ENCODE measurements at regions not wholly inside any gene's neighbourhood (a gene's known extent, or its start where the extent isn't known, plus 50 kb on each side); places are given as distances from the start of the nearest gene placed in this dataset.
"Not testable (repeated sequence)": the region's sequence is repeated elsewhere in the genome, so short reads cannot be mapped to it uniquely, and the experiment has no call there.

GRCh38 chr1:194407238-194407637 lies 1220.8 kb upstream of the B3GALT2 start:
- DNase-seq (ENCODE audit: low spot score): not testable (repeated sequence)

GRCh38 chr1:194394676-194395075 lies 1208.3 kb upstream of the B3GALT2 start:
- DNase-seq (ENCODE audit: low spot score): no peak
- no peak for ATAC-seq

More at GRCh38 chr1:194407238-194407637, 1220.8 kb upstream of the B3GALT2 start:
- ATAC-seq: not testable (repeated sequence)

- DNase-seq (ENCODE audit: low spot score): no peak
- no peak for ATAC-seq
These were observed 1201.1 kb upstream of the B3GALT2 start for GRCh38 chr1:194387531-194387930.

- DNase-seq (ENCODE audit: low spot score) (no peak), ATAC-seq (no peak)
These were observed 1192.1 kb upstream of the B3GALT2 start for GRCh38 chr1:194378517-194378916.

- no peak for DNase-seq (ENCODE audit: low spot score)
- no peak for ATAC-seq
These were observed 1188.2 kb upstream of the B3GALT2 start for GRCh38 chr1:194374649-194375048.

- no peak for ATAC-seq
These were observed 1185.9 kb upstream of the B3GALT2 start for GRCh38 chr1:194372266-194372665.

GRCh38 chr1:194369622-194370021 lies 1183.2 kb upstream of the B3GALT2 start:
- no peak for DNase-seq (ENCODE audit: low spot score)
- no peak for ATAC-seq

More at GRCh38 chr1:194372266-194372665, 1185.9 kb upstream of the B3GALT2 start:
- DNase-seq (ENCODE audit: low spot score): no peak

GRCh38 chr1:194369060-194369459 lies 1182.6 kb upstream of the B3GALT2 start:
- no peak for DNase-seq (ENCODE audit: low spot score)
- no peak for ATAC-seq

- no peak for DNase-seq (ENCODE audit: low spot score)
These were observed 1180.7 kb upstream of the B3GALT2 start for GRCh38 chr1:194367121-194367520.

GRCh38 chr1:194366705-194367104 lies 1180.3 kb upstream of the B3GALT2 start:
- DNase-seq (ENCODE audit: low spot score) (no peak), ATAC-seq (no peak)

More at GRCh38 chr1:194367121-194367520, 1180.7 kb upstream of the B3GALT2 start:
- ATAC-seq: no peak

- DNase-seq (ENCODE audit: low spot score): no peak
- no peak for ATAC-seq
These were observed 1175.9 kb upstream of the B3GALT2 start for GRCh38 chr1:194362327-194362726.

GRCh38 chr1:194361374-194362131 lies 1175.1 kb upstream of the B3GALT2 start:
- ATAC-seq (no peak), DNase-seq (ENCODE audit: low spot score) (no peak)

- ATAC-seq (no peak), DNase-seq (ENCODE audit: low spot score) (no peak)
These were observed 1171.8 kb upstream of the B3GALT2 start for GRCh38 chr1:194358208-194358581.

GRCh38 chr1:194357573-194358207 lies 1171.3 kb upstream of the B3GALT2 start:
- DNase-seq (ENCODE audit: low spot score); ATAC-seq: not testable (repeated sequence)

GRCh38 chr1:194355488-194356106 lies 1169.2 kb upstream of the B3GALT2 start:
- DNase-seq (ENCODE audit: low spot score) (no peak), ATAC-seq (no peak)

- DNase-seq (ENCODE audit: low spot score) (no peak), ATAC-seq (no peak)
These were observed 1166.7 kb upstream of the B3GALT2 start for GRCh38 chr1:194353121-194353520.

- DNase-seq (ENCODE audit: low spot score): no peak
- ATAC-seq: no peak
These were observed 1160.8 kb upstream of the B3GALT2 start for GRCh38 chr1:194347200-194347599.

GRCh38 chr1:194342484-194343262 lies 1156.3 kb upstream of the B3GALT2 start:
- no peak for DNase-seq (ENCODE audit: low spot score)
- ATAC-seq: no peak

- ATAC-seq: no peak
- DNase-seq (ENCODE audit: low spot score): no peak
These were observed 1155.2 kb upstream of the B3GALT2 start for GRCh38 chr1:194341587-194341986.

GRCh38 chr1:194339471-194339870 lies 1153.1 kb upstream of the B3GALT2 start:
- ATAC-seq: no peak
- DNase-seq (ENCODE audit: low spot score): no peak

Measured in left lobe of liver (tissue), 2 donors.